ENCODE measurements at regions not wholly inside any gene's neighbourhood (a gene's known extent, or its start where the extent isn't known, plus 50 kb on each side); places are given as distances from the start of the nearest gene placed in this dataset.
"Not testable (repeated sequence)": the region's sequence is repeated elsewhere in the genome, so short reads cannot be mapped to it uniquely, and the experiment has no call there.

GRCh38 chr3:195992956-195993595, 84.7 kb upstream of the TNK2 start:
- H3K27ac ChIP-seq (ENCODE audit: low read length, poor library complexity, severe bottlenecking); H3K9ac ChIP-seq (ENCODE audit: low read length); H2BK5ac ChIP-seq (ENCODE audit: low read depth, low read length, poor library complexity, severe bottlenecking); H3K9me3 ChIP-seq (ENCODE audit: control insufficient read depth, low read length); H4K91ac ChIP-seq (ENCODE audit: low read length); H2BK12ac ChIP-seq (ENCODE audit: low read length in 2 of 2); DNase-seq; H2BK15ac ChIP-seq (ENCODE audit: low read depth, poor library complexity, severe bottlenecking); H3K14ac ChIP-seq (ENCODE audit: low read length in 2 of 2); H2BK120ac ChIP-seq (ENCODE audit: low read depth, low read length); H3K18ac ChIP-seq (ENCODE audit: low read depth in 1 of 2, low read length in 2 of 2); H2AK5ac ChIP-seq (ENCODE audit: low read length, severe bottlenecking); H3K23ac ChIP-seq (ENCODE audit: low read length in 2 of 2); H3K36me3 ChIP-seq (ENCODE audit: control insufficient read depth in 1 of 2, insufficient read depth in 2 of 2, low read depth in 1 of 2, low read length in 2 of 2); H3K4ac ChIP-seq (ENCODE audit: low read depth in 1 of 2, low read length in 2 of 2); H3K4me1 ChIP-seq (ENCODE audit: control insufficient read depth, insufficient read depth, low read depth, low read length); H2AFZ ChIP-seq (ENCODE audit: low read depth, low read length); H3K4me3 ChIP-seq (ENCODE audit: insufficient read depth in 1 of 2, low read depth in 1 of 2, low read length in 2 of 2); H3K27me3 ChIP-seq (ENCODE audit: control insufficient read depth in 1 of 2, insufficient read depth in 1 of 2, low read length in 2 of 2); H4K8ac ChIP-seq (ENCODE audit: low read length); H3K4me2 ChIP-seq (ENCODE audit: low read length, poor library complexity, severe bottlenecking); H3K79me1 ChIP-seq (replicated peaks; ENCODE audit: low read length, poor library complexity, severe bottlenecking): not testable (repeated sequence)
- WGBS, result 97% methylated on average over 8 of the region's 20 CpGs

- H3K79me1 ChIP-seq (replicated peaks; ENCODE audit: low read length, poor library complexity, severe bottlenecking); H3K4ac ChIP-seq (ENCODE audit: low read depth in 1 of 2, low read length in 2 of 2); H3K27me3 ChIP-seq (ENCODE audit: control insufficient read depth in 1 of 2, insufficient read depth in 1 of 2, low read length in 2 of 2); DNase-seq; H2BK120ac ChIP-seq (ENCODE audit: low read depth, low read length); H3K27ac ChIP-seq (ENCODE audit: low read length, poor library complexity, severe bottlenecking); H3K4me1 ChIP-seq (ENCODE audit: control insufficient read depth, insufficient read depth, low read depth, low read length); H3K23ac ChIP-seq (ENCODE audit: low read length in 2 of 2); H3K36me3 ChIP-seq (ENCODE audit: control insufficient read depth in 1 of 2, insufficient read depth in 2 of 2, low read depth in 1 of 2, low read length in 2 of 2); H4K91ac ChIP-seq (ENCODE audit: low read length); H2AK5ac ChIP-seq (ENCODE audit: low read length, severe bottlenecking); H2AFZ ChIP-seq (ENCODE audit: low read depth, low read length); H3K9ac ChIP-seq (ENCODE audit: low read length); H2BK15ac ChIP-seq (ENCODE audit: low read depth, poor library complexity, severe bottlenecking); H3K18ac ChIP-seq (ENCODE audit: low read depth in 1 of 2, low read length in 2 of 2); H2BK5ac ChIP-seq (ENCODE audit: low read depth, low read length, poor library complexity, severe bottlenecking); H4K8ac ChIP-seq (ENCODE audit: low read length); H3K9me3 ChIP-seq (ENCODE audit: control insufficient read depth, low read length); H2BK12ac ChIP-seq (ENCODE audit: low read length in 2 of 2); H3K14ac ChIP-seq (ENCODE audit: low read length in 2 of 2); H3K4me3 ChIP-seq (ENCODE audit: insufficient read depth in 1 of 2, low read depth in 1 of 2, low read length in 2 of 2); H3K4me2 ChIP-seq (ENCODE audit: low read length, poor library complexity, severe bottlenecking): not testable (repeated sequence)
- 89% methylated on average over 5 of the region's 12 CpGs for WGBS
These were observed 83.6 kb upstream of the TNK2 start for GRCh38 chr3:195991986-195992385.

DNA sequence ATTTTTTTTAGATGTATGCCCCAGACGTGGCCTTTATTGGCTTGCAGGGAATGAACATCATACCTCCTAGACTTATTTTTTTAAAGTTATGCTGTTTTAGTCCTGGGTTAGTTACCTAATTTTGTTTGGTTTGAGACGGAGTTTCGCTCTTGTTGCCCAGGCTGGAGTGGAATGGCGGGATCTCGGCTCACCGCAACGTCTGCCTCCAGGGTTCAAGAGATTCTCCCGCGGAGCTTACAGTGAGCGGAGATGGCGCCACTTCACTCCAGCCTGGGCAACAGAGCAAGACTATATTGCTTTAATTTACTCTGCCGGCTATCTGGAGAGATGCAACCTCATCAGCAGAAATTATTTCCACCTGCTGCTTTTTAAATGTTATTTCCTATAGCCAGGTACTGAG, 82.9 kb upstream of the TNK2 start:
- not testable (repeated sequence) for H3K4me1 ChIP-seq (ENCODE audit: control insufficient read depth, insufficient read depth, low read depth, low read length); H3K27ac ChIP-seq (ENCODE audit: low read length, poor library complexity, severe bottlenecking); H2BK15ac ChIP-seq (ENCODE audit: low read depth, poor library complexity, severe bottlenecking); H2BK12ac ChIP-seq (ENCODE audit: low read length in 2 of 2); H3K27me3 ChIP-seq (ENCODE audit: control insufficient read depth in 1 of 2, insufficient read depth in 1 of 2, low read length in 2 of 2); H2AK5ac ChIP-seq (ENCODE audit: low read length, severe bottlenecking); H3K79me1 ChIP-seq (replicated peaks; ENCODE audit: low read length, poor library complexity, severe bottlenecking); H2BK120ac ChIP-seq (ENCODE audit: low read depth, low read length); H3K23ac ChIP-seq (ENCODE audit: low read length in 2 of 2); H3K4ac ChIP-seq (ENCODE audit: low read depth in 1 of 2, low read length in 2 of 2); H3K18ac ChIP-seq (ENCODE audit: low read depth in 1 of 2, low read length in 2 of 2); H3K4me2 ChIP-seq (ENCODE audit: low read length, poor library complexity, severe bottlenecking); H3K9me3 ChIP-seq (ENCODE audit: control insufficient read depth, low read length); H2BK5ac ChIP-seq (ENCODE audit: low read depth, low read length, poor library complexity, severe bottlenecking); H3K4me3 ChIP-seq (ENCODE audit: insufficient read depth in 1 of 2, low read depth in 1 of 2, low read length in 2 of 2); H2AFZ ChIP-seq (ENCODE audit: low read depth, low read length); DNase-seq; H3K14ac ChIP-seq (ENCODE audit: low read length in 2 of 2); H4K91ac ChIP-seq (ENCODE audit: low read length); H3K36me3 ChIP-seq (ENCODE audit: control insufficient read depth in 1 of 2, insufficient read depth in 2 of 2, low read depth in 1 of 2, low read length in 2 of 2); H4K8ac ChIP-seq (ENCODE audit: low read length)
- WGBS, result 96% methylated on average over 10 of the region's 12 CpGs
- peak overlapping the region; percentile 88 for H3K9ac ChIP-seq (ENCODE audit: low read length)

GRCh38 chr3:195990841-195991174, 82.5 kb upstream of the TNK2 start:
- not testable (repeated sequence) for H3K23ac ChIP-seq (ENCODE audit: low read length in 2 of 2); H2BK15ac ChIP-seq (ENCODE audit: low read depth, poor library complexity, severe bottlenecking); H4K91ac ChIP-seq (ENCODE audit: low read length); H3K4me1 ChIP-seq (ENCODE audit: control insufficient read depth, insufficient read depth, low read depth, low read length); H2BK120ac ChIP-seq (ENCODE audit: low read depth, low read length); H2AFZ ChIP-seq (ENCODE audit: low read depth, low read length); DNase-seq; H2AK5ac ChIP-seq (ENCODE audit: low read length, severe bottlenecking); H3K27ac ChIP-seq (ENCODE audit: low read length, poor library complexity, severe bottlenecking); H4K8ac ChIP-seq (ENCODE audit: low read length); H3K36me3 ChIP-seq (ENCODE audit: control insufficient read depth in 1 of 2, insufficient read depth in 2 of 2, low read depth in 1 of 2, low read length in 2 of 2); H2BK12ac ChIP-seq (ENCODE audit: low read length in 2 of 2); H3K9me3 ChIP-seq (ENCODE audit: control insufficient read depth, low read length); H3K79me1 ChIP-seq (replicated peaks; ENCODE audit: low read length, poor library complexity, severe bottlenecking); H3K4me2 ChIP-seq (ENCODE audit: low read length, poor library complexity, severe bottlenecking); H3K14ac ChIP-seq (ENCODE audit: low read length in 2 of 2); H3K18ac ChIP-seq (ENCODE audit: low read depth in 1 of 2, low read length in 2 of 2); H2BK5ac ChIP-seq (ENCODE audit: low read depth, low read length, poor library complexity, severe bottlenecking); H3K27me3 ChIP-seq (ENCODE audit: control insufficient read depth in 1 of 2, insufficient read depth in 1 of 2, low read length in 2 of 2)
- H3K4me3 ChIP-seq (ENCODE audit: insufficient read depth in 1 of 2, low read depth in 1 of 2, low read length in 2 of 2), result peak overlapping the region; percentile 68 to 80
- H3K9ac ChIP-seq (ENCODE audit: low read length), result peak overlapping the region; percentile 88
- peak overlapping the region in 1 of 2 experiments; percentile 40 for H3K4ac ChIP-seq (ENCODE audit: low read depth in 1 of 2, low read length in 2 of 2)
- WGBS, result no CpG with 5 or more reads among the region's 7 CpGs

Data from mesenchymal stem cell (in vitro differentiated cells and primary cell).